Activated CD4-positive, alpha-beta memory T cell treated with anti-CD3 and anti-CD28 coated beads for 36 hours (primary cell): ENCODE measurements at regions not wholly inside any gene's neighbourhood (a gene's known extent, or its start where the extent isn't known, plus 50 kb on each side); places are given as distances from the start of the nearest gene placed in this dataset.

ENCODE experiments used
- CTCF ChIA-PET: fragments of 350-600 bp; sonication (Branson Sonifier 250); formaldehyde crosslinking; loops from one replicate; lab custom pipeline; 2021; ENCODE audit warnings: antibody characterized with exemption, inconsistent platforms; lab: Charles Lee
- POLR2A ChIA-PET: fragments of 350-600 bp; sonication (Branson Sonifier 250); formaldehyde crosslinking; loops from one replicate; lab custom pipeline; 2021; ENCODE audit warnings: antibody characterized with exemption; lab: Charles Lee
- DNase-seq: peaks from one replicate; pipeline ENCODE4 v3.0.0-alpha.2; 2020
- H3K27ac Mint-ChIP-seq: one replicate; pipeline ENCODE4 v1.8.0; 2021; ENCODE audit warnings: mixed read lengths
- H3K27me3 Mint-ChIP-seq: one replicate; pipeline ENCODE4 v1.8.0; 2021; ENCODE audit warnings: mixed read lengths
- H3K36me3 Mint-ChIP-seq: one replicate; pipeline ENCODE4 v1.8.0; 2021; ENCODE audit warnings: mixed read lengths
- H3K4me1 Mint-ChIP-seq: one replicate; pipeline ENCODE4 v1.8.0; 2021; ENCODE audit warnings: low read depth, mixed read lengths
- H3K4me3 Mint-ChIP-seq: one replicate; pipeline ENCODE4 v1.8.0; 2021; ENCODE audit warnings: mild to moderate bottlenecking, mixed read lengths
- H3K9me3 Mint-ChIP-seq: one replicate; pipeline ENCODE4 v1.8.0; 2021; ENCODE audit warnings: mixed read lengths
- intact Hi-C: fragments of 100-400 bp; cut with micrococcal nuclease; formaldehyde crosslinking; loops from one replicate; pipeline ENCODE4 v1.15.1; 2023

DNA sequence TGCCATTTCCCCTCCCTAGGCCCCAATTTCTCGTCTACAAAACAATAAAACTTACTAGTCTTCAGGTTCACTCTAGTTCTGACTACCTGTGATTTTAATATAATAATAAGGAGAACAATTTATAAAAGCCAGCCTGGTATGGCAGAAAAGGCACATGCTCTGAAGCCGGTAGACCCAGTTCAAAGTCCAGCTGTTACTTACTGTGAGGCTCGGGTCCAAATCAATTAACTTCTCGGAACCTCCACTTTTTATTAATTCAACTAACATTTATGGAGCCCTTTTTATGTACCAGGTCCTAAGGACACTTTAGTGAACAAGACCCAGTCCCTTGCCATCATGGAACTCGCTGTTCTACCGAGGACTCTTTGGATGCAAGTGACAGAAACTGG, 53.8 kb upstream of the SMAD3 start:
- intact Hi-C loops, result no loop called here
- no peaks in the 10 kb centered on the region for H3K9me3 Mint-ChIP-seq

DNA sequence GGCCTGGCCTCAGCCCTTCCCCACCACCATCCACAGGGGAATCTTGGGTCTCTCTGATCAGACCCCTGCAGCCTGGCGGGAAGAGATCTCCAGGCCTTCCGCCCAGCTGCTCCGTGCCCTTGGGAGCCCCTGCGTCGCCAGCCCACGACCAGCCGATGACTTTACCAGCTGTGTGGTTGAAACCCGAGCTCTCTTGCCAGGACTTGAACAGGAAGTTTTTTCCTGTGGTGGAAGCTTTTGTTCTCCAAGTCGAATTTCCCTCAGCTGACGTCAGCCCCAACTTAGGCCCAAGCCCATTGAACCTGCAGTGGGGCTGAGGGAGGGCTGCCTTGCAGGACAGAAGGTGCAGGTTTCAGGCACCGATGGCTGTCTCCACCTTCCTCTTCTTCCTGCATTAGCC, 51.7 kb upstream of the SMAD3 start:
- no peaks in the 10 kb centered on the region for H3K27me3 Mint-ChIP-seq
- no peak overlapping the region for H3K4me3 Mint-ChIP-seq
- ChIA-PET POLR2A (no interaction called here), CTCF (no interaction called here)
- no peaks in the 10 kb centered on the region for H3K36me3 Mint-ChIP-seq
- DNase-seq, result no peak
- H3K4me1 Mint-ChIP-seq, result peaks cover 7% of the 10 kb centered on the region
- H3K27ac Mint-ChIP-seq, result no peak overlapping the region
- H3K9me3 Mint-ChIP-seq, result no peaks in the 10 kb centered on the region
- intact Hi-C loops, result no loop called here

More for the DNA sequence above, 53.8 kb upstream of the SMAD3 start:
- no peaks in the 10 kb centered on the region for H3K27me3 Mint-ChIP-seq
- ChIA-PET POLR2A (no interaction called here), CTCF (no interaction called here)
- no peaks in the 10 kb centered on the region for H3K36me3 Mint-ChIP-seq
- no peak for DNase-seq
- no peak overlapping the region for H3K27ac Mint-ChIP-seq
- peaks cover 4% of the 10 kb centered on the region for H3K4me1 Mint-ChIP-seq
- no peak overlapping the region for H3K4me3 Mint-ChIP-seq
